ENCODE measurements at regions not wholly inside any gene's neighbourhood (a gene's known extent, or its start where the extent isn't known, plus 50 kb on each side); places are given as distances from the start of the nearest gene placed in this dataset.

GRCh38 chr6:28810659-28811053 lies 113.1 kb downstream of the TRIM27 start:
- no peaks in the 10 kb centered on the region for H3K36me3 Mint-ChIP-seq (ENCODE audit: low read depth)
- H3K9me3 Mint-ChIP-seq, result peaks cover 14% of the 10 kb centered on the region
- TF ChIP-seq CTCF (IDR thresholded peaks at IDR 0.05; ENCODE audit: unreplicated experiment in 3 of 3), result no peak
- H3K27me3 Mint-ChIP-seq (ENCODE audit: low read depth), result peaks cover 100% of the 10 kb centered on the region
- no peak overlapping the region for H3K27ac Mint-ChIP-seq
- H3K4me3 Mint-ChIP-seq, result peak overlapping the region; percentile 59 to 64 (median 63)
- peaks cover 14% of the 10 kb centered on the region for H3K4me1 Mint-ChIP-seq

GRCh38 chr6:28811873-28812272 lies 111.9 kb downstream of the TRIM27 start:
- H3K4me3 Mint-ChIP-seq, result peak overlapping the region in 1 of 3 experiments; percentile 3
- TF ChIP-seq CTCF (IDR thresholded peaks at IDR 0.05; ENCODE audit: unreplicated experiment in 3 of 3), result no peak
- peaks cover 100% of the 10 kb centered on the region for H3K27me3 Mint-ChIP-seq (ENCODE audit: low read depth)
- no peaks in the 10 kb centered on the region for H3K36me3 Mint-ChIP-seq (ENCODE audit: low read depth)
- H3K4me1 Mint-ChIP-seq, result peaks cover 14% of the 10 kb centered on the region
- H3K9me3 Mint-ChIP-seq, result peaks cover 14% of the 10 kb centered on the region
- H3K27ac Mint-ChIP-seq, result no peak overlapping the region

GRCh38 chr6:28812778-28813569 lies 110.8 kb downstream of the TRIM27 start:
- no peak for TF ChIP-seq CTCF (IDR thresholded peaks at IDR 0.05; ENCODE audit: unreplicated experiment in 3 of 3)
- peaks cover 14% of the 10 kb centered on the region for H3K4me1 Mint-ChIP-seq
- H3K36me3 Mint-ChIP-seq (ENCODE audit: low read depth), result no peaks in the 10 kb centered on the region
- H3K4me3 Mint-ChIP-seq, result peak overlapping the region; percentile 6 to 79 (median 26)
- H3K9me3 Mint-ChIP-seq, result peaks cover 16% of the 10 kb centered on the region
- peaks cover 100% of the 10 kb centered on the region for H3K27me3 Mint-ChIP-seq (ENCODE audit: low read depth)
- H3K27ac Mint-ChIP-seq, result no peak overlapping the region

GRCh38 chr6:28814032-28814976 lies 109.5 kb downstream of the TRIM27 start:
- Mint-ChIP-seq H3K4me1 (peaks cover 14% of the 10 kb centered on the region), H3K27me3 (ENCODE audit: low read depth) (peaks cover 100% of the 10 kb centered on the region)

GRCh38 chr6:28816339-28816908 lies 107.4 kb downstream of the TRIM27 start:
- Mint-ChIP-seq H3K4me3 (no peak overlapping the region), H3K4me1 (peaks cover 8% of the 10 kb centered on the region), H3K9me3 (peaks cover 16% of the 10 kb centered on the region), H3K27ac (no peak overlapping the region), H3K36me3 (ENCODE audit: low read depth) (no peaks in the 10 kb centered on the region), H3K27me3 (ENCODE audit: low read depth) (peaks cover 98% of the 10 kb centered on the region)
- TF ChIP-seq CTCF (IDR thresholded peaks at IDR 0.05; ENCODE audit: unreplicated experiment in 3 of 3), result no peak

More at GRCh38 chr6:28814032-28814976, 109.5 kb downstream of the TRIM27 start:
- Mint-ChIP-seq H3K9me3 (peaks cover 16% of the 10 kb centered on the region), H3K27ac (no peak overlapping the region), H3K36me3 (ENCODE audit: low read depth) (no peaks in the 10 kb centered on the region), H3K4me3 (peak overlapping the region; percentile 67 to 79 (median 73))
- TF ChIP-seq CTCF (IDR thresholded peaks at IDR 0.05; ENCODE audit: unreplicated experiment in 3 of 3), result no peak
